HG03135 (cell line): ENCODE measurements at regions not wholly inside any gene's neighbourhood (a gene's known extent, or its start where the extent isn't known, plus 50 kb on each side); places are given as distances from the start of the nearest gene placed in this dataset.

Experiments used
- ATAC-seq: cut with Tn5 transposase; IDR thresholded peaks from one replicate; pipeline ENCODE4 v1.9.1; 2021; ENCODE audit warnings: mild to moderate bottlenecking, moderate library complexity; ENCODE audit not compliant: unreplicated experiment

DNA sequence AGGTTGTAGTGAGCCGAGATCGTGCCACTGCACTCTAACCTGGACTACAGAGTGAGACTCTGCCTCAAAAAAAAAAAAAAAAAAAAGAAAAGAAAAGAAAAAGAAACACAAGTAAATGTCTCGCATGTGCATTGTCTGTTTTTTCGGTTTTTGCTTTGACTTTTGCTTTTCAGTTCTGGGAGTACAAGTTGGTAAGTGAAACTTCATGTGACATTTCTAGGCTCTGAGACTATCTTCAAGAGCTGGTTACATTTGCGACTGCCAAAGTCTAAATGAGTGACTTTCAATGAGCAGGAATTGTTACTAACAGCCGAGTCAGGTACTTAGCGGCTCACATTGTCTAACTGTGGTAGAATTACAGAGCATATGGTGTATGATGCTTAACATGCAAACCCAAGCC is 107.0 kb upstream of the CELF2 start:
- ATAC-seq: no peak

DNA sequence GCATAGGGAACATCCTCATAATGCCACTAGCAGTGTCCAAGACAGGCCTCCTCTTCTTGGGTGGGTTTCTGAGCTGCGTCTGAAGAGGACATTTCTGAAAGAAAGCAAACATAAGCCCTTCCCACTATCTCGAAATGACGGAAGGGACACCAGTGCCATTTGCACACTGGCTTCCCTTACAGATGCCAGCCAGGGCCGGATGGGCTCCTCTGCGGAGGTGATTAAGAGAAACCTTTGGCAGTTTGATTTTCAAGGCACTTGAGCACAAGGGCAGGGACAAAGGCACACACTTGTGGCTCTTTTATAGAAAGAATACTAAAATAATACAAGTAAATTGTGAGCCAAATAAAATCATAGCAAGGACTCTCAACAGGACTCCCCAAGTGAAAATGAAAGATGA is 106.6 kb upstream of the CELF2 start:
- ATAC-seq: no peak

DNA sequence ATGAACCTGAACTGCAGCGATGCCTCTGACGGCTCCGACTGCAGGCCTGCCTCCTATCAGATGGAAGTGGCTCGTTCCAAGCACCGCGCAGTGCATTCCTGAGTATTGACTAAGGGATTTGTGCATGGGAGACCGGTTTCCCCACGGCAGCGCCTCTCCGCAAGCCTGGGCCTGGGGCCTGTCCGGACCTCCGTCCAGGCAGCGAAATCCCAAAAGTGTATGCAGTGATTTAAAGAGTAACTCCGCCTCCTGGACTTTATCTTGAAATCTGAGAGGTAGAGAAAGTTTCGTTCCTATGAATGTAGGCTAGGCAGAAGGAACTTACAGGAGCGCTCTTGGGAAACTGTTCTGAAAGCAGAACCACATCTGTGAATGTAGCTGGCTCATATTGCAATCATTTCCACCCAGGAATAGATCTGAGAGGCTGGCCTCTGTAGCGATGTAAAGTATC is 106.2 kb upstream of the CELF2 start:
- ATAC-seq: no peak

DNA sequence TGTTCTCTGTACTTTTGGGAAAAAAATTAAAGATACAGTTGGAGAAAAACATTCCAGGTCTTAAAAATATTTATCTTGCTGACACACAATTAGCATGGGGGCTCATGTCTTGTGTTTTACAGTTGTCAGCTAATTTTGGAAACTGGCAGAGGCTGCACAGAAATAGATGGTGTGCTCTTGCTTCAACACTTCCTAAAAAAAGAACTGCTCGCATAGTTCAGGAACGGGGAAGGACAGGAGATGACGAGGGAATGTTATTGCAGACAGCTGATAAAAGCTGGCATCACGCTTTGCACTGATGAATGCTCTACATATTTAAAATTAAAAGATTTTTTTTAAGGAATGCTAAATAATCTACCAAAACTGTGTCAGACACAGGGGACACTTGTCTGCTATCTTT is 103.5 kb upstream of the CELF2 start:
- ATAC-seq: no peak

DNA sequence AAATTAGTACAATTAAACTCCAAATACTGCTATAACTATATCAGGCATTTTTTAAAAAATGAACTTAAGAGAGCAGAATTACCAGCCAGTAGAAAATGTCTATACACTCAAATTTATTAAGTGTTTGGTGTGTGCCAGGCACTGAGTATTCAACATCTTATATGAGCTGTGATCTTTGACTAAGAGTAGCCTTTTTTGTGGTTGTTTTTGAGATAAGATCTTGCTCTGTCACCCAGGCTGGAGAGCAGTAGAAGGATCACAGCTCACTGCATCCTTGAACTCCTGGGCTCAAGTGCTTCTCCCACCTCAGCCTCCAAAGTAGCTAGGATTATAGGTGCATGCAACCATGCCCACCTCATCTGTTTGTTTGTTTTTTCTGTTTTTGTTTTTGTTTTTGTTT is 102.5 kb upstream of the CELF2 start:
- ATAC-seq: no peak

DNA sequence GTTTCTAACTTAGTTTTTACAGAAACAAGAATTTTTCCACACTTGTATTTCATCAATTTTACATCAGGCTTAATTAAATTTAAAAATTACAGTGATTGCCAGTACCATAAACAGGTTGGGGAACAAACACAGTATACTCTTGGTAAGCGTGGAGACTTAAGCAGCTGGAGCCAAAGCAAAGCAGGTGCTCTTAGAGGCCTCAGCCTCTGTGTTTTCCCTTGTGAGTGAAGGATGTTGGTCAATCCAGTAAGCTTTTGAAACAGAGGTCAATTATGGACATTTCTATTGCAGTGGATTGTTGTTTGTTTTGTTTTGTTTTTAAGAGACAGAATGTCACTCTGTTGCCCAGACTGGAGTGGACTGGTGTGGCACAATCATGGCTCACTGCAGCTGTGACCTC is 100.6 kb upstream of the CELF2 start:
- no peak for ATAC-seq

DNA sequence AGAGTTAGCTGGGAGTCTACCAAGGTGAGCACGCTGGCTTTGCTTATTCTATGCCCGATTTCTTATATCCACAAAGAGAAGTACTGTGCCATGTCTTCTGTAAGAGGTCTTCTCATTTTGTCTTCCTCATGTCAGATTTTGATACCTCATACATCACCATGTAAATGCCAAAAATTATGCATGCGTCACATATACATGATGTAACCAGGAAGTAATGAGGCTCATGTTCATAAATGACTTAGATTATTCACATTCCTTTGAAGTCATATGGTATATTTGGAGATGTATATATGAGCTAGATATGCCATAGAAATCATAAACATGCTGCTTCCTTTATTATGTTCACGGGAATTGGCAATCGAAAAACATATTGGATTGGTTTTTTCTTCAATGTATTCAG is 97.7 kb upstream of the CELF2 start:
- ATAC-seq: no peak

DNA sequence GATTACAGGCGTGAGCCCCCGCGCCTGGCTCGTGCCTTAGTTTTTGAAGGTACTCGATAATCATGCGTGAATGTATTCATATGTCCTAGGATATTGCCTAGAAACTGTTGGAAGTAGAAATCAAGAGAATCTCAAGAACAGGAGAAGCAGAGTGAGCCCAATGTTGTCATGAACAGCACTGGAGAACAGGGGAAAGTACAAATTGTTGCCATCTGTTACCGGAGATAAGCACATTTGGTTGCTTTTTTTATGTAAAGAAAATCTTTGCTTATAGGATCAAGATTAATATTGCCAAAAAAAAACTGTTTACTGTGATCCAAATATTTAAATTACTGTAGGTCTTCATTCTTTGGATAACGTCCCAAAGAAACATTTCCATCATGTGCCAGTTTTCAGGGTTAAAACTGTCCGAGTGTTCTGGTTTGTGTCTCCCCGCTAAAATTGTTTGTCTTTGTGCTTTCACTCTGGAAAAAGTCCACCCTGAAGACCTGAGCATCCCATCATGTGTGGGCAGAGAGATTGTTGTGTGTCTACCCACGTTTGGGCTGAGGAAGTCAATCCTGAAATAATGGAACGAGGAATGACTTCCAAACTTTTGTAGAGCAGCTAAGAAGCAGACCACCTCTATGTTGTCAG is 95.7 kb upstream of the CELF2 start:
- no peak for ATAC-seq

DNA sequence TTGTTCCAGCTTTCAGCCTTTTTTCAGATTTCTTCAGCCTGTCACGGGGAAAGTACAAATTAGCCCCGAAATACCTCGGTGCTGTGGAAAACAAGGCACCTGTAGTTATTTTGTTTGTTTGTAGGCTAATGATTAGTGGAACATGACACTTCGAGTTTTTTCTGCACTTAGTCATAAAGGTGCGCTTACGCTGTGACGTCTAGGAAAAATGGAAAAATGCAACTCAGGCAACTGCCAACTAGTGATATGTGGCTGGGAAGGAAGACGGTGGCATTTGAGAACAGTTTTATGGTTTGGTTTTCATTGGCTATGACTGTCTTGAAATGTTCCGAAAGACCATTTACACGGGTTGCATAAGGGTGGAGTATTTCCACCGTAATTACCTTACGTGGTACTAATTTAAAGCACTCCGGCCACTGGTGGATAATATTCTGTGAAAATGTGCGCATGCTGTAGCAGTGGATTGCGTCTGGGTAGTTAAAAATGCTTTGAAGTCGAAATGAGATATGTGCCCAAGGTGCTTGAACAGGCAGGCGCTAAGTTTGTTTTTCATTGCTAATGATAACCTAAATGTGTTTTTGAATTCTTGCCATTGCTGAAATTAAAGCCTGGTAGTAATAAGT is 94.5 kb upstream of the CELF2 start:
- no peak for ATAC-seq

DNA sequence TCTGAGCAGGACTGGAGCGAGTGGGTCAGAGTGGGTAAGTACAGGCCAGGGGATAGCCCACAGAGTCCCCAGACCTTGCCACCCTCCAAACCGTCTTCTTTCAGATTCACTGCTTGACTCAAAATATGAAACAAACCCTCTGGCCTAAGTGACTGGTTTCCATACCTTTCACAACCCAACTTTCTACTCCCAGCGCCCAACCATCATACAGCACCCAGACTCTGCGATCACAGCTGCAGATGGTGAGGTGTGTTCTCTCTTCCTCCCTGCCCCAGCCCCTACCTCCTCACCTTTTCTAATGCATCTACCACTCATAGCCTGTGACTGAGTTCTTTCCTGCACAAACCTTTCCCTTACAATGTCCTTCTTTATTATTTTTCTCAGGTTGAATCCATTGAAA is 92.0 kb upstream of the CELF2 start:
- no peak for ATAC-seq

DNA sequence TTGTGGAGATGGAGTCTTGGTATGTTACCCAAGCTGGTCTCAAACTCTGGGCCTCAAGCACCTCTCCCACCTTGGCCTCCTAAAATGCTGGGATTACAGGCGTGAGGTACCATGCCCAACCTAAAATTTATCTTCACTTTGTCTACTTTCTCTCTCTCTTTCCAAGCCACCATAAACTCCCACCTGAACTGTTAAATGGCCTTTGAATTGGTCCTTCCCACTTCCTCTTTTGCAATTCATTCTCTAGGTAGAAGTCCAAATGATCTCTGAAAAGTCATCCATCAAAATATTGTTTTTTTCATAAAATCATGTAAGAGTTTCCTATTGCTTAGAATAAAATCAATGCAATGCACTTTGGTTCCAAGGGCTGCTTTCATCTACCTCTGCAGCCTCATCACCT is 90.1 kb upstream of the CELF2 start:
- ATAC-seq: no peak

DNA sequence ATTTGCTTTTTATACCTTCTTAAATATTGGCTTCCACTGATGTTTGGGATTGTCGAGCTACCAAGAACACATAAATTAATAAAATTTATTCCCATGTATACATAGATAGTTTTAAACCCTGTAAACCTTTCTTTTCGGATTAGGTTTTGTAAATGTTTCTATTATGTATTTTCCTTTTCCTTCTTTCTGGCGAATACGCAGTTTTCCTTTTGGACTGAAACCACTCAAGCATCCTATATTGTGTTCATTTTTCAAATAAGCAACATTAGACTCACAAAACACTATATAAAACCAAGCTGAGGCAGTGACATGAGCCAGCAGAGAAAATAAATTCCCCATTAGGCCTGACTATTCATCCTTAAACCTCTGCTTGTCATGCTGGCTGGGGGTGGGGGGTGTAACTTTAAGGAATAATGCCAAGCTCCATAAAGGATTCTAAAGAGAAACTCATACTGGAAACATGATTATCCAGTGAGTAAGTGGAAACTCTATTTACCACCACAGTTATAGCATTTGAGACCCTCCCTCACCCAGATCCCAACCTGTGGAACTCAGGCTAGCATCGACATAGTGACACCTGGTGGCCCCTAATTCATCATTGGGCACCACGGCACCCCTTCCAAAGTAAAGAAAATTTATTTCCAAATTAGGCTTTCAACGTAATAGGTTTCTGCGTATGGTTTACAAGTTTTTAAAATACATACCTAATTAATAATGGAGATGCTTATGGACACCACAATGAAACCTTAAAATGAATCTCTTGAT is 86.5 kb upstream of the CELF2 start:
- ATAC-seq: no peak

DNA sequence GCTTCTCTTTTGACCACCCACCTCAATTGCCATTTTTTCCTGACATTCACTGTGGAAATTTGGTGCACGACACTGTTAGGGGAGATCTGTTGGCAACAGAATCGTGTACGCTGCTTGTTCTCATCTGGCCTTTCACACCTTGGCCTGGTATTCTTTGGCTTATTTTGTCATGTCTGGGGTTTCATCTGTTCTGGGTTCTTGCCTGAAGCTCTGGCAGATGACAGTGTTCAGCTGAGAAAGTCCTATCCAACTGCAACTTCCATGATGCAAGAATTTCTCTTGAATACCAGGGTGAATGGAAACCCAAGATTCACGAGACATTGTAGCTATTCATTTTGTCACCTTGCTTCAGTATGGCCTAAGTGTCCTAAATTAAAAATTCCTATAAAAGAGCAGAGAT is 82.6 kb upstream of the CELF2 start:
- ATAC-seq: no peak

DNA sequence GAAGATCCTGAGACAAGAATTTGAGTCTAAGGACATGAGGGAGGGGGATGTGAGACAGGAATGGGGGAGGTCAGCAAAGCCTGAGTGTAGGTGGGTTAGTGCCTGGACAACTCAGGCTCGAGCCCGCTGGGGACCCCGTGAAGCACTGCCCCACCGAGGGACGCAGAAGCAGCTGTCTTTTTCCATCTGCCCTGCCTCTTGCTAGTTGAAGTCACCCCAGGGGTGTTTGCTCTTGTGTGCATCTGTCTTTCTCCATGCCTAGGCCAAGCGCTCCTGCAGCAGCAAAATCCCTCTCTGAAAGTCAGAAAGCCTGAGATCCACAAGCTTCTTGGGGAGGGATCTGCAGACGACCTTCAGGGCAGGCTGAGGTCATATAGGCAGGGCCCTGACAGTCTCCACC is 79.0 kb upstream of the CELF2 start:
- ATAC-seq: no peak

DNA sequence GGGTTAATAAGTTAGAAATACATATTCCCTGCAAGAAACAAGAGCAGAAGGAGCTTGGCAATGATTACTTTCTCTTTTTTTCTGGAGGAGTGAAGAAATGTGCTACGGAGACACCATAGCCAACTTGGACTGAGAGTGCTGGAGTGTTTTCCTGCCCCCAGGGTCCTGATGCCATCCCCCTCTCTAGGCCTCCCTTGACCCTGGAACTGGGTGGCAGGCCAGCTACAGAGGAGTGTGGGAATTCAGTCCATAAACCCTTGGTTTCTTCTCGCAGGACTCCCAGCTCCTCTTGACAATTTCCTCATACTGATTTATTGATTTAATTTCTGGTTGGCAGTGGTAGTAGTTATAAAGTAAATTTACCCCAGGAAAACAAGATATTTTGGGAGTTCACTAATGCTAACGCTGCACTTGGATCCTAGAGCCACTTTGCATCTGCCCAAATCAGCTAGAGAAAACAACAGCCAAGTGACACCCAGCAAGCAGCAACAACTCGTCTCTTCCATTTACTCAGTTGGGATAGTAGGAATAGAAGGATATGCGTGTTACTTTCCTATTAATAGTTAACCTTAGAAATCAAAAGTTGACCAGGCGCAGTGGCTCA is 76.4 kb upstream of the CELF2 start:
- ATAC-seq: no peak

DNA sequence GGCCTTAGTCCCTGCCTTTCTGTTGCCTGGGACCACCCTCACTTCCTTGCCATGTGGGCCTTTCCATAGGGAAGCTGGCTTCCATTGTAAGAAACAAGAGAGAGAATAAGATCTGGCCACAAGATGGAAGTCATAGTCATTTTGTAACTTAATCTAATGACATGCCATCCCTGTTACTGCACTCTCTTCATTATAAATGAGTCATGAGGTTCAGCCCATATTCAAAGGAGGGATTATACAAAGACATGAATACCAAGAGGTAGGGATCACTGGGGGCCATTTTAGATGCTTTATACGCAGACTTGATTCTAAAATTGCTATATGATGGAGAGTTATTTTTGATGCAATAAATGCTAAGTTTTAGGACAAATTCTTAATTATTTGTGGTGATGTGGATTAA is 75.2 kb upstream of the CELF2 start:
- no peak for ATAC-seq

DNA sequence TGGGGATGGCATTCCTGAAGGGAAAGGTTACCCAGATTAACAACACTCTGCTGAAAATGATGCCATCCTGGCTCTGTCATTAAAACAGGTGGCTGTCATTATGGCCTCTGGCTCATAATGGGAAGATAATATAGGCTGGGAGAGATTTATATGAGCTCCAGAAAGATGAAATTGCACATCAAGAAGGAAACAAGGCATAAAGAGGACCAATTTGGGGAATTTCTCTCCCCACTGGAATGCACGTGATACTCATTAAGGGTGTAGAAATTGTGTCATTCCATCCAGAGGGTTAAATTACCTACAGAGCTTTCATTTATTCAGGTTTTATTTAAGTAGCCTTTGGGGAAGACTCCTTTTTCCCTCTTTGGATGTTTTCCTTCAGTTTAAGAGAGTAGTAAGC is 71.6 kb upstream of the CELF2 start:
- ATAC-seq: no peak

DNA sequence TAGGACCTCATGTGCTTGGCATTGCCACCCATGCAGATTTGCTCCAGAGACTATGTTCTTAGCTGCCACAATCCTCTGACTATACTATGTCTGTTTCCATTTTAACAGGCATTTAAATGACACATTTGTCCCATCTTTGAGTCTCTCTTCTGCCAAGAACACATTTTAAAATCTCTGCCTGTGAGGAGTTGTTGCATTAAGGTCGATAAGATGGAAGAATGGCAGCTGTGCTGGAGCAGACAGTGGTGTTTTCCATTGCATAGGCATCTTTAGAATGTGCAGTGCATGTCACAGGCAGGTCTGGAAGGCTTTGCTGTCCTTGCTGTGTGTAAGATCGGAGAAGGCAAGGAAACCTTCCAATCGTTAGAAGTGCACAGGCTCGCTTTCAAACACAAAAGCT is 70.9 kb upstream of the CELF2 start:
- no peak for ATAC-seq

DNA sequence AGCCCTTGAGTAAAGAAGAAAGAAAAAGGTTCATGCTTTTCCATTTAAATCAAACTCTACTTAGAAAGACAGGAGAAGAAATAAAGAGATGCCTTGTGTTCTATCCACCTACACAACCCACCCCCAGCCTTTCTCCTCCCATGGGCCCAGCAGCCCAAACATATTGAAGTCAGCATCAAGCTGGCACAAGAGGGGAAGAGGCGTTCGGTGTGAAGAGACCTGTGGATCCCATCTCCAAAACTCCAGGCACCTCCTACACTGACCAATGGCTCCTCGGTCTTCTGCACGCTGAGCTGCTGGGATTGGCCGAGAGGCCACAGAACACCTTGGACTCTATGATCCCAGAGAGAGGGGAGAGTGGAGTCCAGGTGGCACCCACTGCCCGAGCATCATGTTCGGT is 66.0 kb upstream of the CELF2 start:
- no peak for ATAC-seq

DNA sequence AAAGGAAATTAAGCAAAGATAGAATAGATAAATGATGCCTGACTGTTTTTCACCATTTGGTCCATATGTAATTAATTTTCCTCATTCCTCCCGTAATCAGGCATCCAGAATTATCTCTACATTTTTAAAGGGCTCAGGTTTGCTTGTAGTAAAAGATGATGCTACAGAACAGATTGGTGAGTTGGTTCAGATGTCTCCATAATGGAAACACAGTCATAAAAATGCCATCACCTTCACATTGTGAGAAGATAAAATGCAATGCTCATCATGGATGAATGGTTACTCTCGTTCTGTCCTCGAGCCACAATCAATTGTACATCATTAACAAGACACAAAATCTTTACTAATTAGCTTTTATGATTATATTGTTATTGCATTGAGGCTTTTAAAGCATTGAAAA is 64.9 kb upstream of the CELF2 start:
- ATAC-seq: no peak

DNA sequence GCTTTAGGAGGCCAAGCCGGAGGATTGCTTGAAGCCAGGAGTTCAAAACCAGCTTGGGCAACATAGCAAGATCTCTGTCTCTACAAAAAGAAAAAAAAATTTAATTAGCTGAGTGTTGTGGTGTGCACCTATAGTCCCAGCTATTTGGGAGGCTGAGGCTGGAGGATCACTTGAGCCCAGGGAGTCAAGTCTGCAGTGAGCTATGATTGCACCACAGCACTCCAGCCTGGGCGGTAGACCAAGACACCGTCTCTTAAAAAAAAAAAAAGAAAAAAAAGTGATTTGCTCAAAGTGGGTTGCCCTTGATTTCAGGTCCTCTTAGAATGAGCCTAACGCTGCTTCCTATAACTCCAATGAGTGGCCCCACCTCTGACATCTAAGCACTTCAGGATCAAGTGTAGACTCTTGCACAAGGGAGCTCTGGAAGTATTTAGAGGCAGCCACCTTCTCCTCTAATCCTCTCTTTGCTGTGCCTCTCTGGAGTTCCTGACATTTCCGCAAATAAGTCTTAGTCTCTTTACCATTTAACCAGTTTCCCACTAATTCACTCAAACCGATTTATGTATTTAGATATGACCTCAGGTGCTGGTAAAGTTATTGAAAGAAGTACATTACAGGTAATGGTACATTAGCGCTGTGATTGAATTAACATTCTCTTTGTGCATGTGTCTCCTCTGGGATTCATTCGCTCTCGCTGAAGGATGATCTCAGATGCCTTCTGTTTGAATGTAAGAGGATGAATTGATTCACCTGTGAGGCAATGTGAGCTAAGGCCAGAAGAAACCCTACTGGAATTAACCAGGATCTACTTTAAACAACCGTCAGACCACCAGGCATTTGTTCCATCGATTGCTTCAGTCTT is 60.8 kb upstream of the CELF2 start:
- ATAC-seq: no peak
